ENCODE measurements at regions not wholly inside any gene's neighbourhood (a gene's known extent, or its start where the extent isn't known, plus 50 kb on each side); places are given as distances from the start of the nearest gene placed in this dataset.

- FAIRE-seq (no peak), DNase-seq (ENCODE audit: insufficient read length, low spot score) (no peak)
- TF ChIP-seq POLR2A (IDR thresholded peaks at IDR 0.05; ENCODE audit: low read depth, low read length), result no peak
Observed at GRCh38 chr1:64318428-64318827, 115.0 kb downstream of the UBE2U start.

GRCh38 chr1:64320007-64320406, 116.6 kb downstream of the UBE2U start:
- TF ChIP-seq POLR2A (IDR thresholded peaks at IDR 0.05; ENCODE audit: low read depth, low read length), result no peak
- FAIRE-seq (no peak), DNase-seq (ENCODE audit: insufficient read length, low spot score) (no peak)

GRCh38 chr1:64320470-64320869, 117.0 kb downstream of the UBE2U start:
- FAIRE-seq (no peak), DNase-seq (ENCODE audit: insufficient read length, low spot score) (no peak)
- no peak for TF ChIP-seq POLR2A (IDR thresholded peaks at IDR 0.05; ENCODE audit: low read depth, low read length)

DNA sequence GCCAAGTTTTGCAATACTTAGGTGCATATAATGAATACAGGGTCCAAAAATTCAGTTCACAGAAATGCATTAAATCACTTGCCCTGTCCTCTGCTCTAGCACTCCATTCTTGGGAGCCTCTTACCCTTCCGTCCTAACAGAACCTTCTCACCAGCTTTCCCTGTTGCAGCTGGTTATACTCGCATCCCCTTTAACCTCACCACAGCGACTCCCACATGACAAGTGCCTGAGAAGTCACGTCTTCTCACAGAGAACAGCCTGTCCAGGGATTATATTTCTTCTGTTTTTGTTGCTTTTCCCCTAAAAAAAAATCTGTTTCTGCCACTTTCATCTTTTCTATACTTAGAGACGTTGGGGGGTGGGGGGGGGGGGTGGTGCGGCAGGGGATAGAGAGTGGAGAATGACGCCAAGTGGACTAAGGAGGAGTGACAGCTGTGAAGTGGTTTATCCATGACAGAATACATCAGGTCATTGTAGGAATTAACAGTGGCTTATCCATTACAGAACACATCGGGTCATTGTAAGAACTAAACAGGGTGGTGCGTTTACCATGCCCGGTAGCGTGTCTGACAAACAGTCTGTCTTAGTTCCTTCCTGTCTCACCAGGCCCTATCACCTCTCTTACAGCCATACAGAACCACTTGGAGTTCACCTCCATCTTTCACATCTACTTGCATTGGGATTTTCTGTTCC, 117.6 kb downstream of the UBE2U start:
- no peak for DNase-seq (ENCODE audit: insufficient read length, low spot score)
- FAIRE-seq, result no peak
- no peak for TF ChIP-seq POLR2A (IDR thresholded peaks at IDR 0.05; ENCODE audit: low read depth, low read length)

DNA sequence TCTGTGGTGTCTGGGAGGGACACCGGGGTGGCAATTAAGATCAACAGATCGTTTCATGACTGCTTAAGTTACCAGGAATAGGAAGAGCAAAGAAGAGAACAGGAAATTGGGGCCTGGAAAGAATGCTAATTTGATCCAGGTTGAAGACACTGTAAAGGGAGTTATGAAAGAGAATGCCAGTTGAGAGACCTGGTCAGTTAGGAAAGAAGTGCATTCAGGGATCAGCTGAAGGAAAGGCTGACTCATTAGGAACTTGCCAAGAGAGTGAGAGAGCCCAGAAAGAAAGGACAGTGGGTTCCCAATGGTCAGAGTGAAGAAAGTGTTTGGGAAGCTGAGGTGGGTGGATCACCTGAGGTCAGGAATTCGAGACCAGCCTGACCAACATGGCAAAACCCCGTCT, 119.6 kb downstream of the UBE2U start:
- DNase-seq (ENCODE audit: insufficient read length, low spot score), result no peak
- FAIRE-seq, result no peak
- no peak for TF ChIP-seq POLR2A (IDR thresholded peaks at IDR 0.05; ENCODE audit: low read depth, low read length)

- no peak for TF ChIP-seq POLR2A (IDR thresholded peaks at IDR 0.05; ENCODE audit: low read depth, low read length)
- no peak for FAIRE-seq
- no peak for DNase-seq (ENCODE audit: insufficient read length, low spot score)
Observed at GRCh38 chr1:64323882-64324281, 120.5 kb downstream of the UBE2U start.

DNA sequence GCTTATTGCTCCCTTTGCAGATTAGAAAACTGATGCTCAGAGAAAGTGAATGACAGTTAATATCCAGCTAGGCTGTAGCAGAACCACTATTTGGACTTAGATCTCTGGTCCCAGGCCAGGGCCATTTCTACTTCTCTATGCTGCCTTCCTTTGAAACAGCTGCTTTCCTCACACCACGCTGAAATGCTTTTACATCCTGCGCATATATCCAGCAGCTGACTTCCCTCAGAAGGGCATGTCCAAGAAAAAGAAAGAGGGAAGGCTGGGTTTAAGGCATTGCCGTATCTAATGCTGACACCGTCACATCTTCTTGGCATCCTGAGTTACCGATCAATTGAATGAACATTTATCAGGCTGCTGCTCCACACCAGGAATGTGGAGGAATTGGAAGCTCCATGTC, 122.4 kb downstream of the UBE2U start:
- no peak for FAIRE-seq
- no peak for DNase-seq (ENCODE audit: insufficient read length, low spot score)
- TF ChIP-seq POLR2A (IDR thresholded peaks at IDR 0.05; ENCODE audit: low read depth, low read length), result no peak

DNA sequence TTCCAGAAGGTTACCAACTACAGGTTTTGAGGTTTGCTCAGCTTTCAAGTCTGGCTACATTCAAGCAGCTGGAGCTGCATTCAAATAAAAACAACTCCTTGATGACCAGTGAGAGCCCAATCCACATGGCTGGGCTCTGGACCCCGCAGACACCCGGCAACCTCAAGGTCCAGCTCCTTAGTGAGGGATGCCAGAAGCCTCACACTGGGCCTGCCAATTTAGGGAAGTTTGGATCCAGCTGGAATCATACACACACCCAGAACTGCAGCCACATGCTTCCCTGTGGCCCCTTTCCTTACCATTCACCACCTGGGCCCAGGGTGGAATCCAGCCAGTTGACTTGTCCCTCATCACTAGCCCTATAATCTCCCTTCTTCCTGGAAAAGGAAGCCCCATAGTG, 123.7 kb downstream of the UBE2U start:
- FAIRE-seq (no peak), DNase-seq (ENCODE audit: insufficient read length, low spot score) (no peak)
- TF ChIP-seq POLR2A (IDR thresholded peaks at IDR 0.05; ENCODE audit: low read depth, low read length), result no peak

DNA sequence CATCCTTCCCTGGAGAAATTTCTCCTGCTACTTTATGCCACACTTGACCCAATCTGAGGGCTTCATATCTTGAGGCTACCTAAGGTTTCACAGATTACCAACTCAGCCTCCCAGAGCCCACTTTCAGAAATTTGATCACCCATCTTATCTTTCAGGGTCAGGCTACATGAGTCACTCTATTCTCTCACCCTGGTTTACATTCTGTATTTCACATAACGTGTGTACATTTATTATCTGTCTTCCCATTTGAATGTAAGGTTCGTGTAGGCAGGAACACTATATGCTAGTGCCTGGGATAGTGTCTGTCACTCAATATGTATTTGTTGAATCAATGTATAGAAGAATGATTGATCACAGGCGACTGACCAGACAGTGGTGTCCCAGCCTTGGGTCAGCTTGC, 124.8 kb downstream of the UBE2U start:
- no peak for DNase-seq (ENCODE audit: insufficient read length, low spot score)
- FAIRE-seq, result no peak
- no peak for TF ChIP-seq POLR2A (IDR thresholded peaks at IDR 0.05; ENCODE audit: low read depth, low read length)

GRCh38 chr1:64330839-64331238, 127.4 kb downstream of the UBE2U start:
- no peak for DNase-seq (ENCODE audit: insufficient read length, low spot score)
- no peak for FAIRE-seq
- TF ChIP-seq POLR2A (IDR thresholded peaks at IDR 0.05; ENCODE audit: low read depth, low read length), result no peak

DNA sequence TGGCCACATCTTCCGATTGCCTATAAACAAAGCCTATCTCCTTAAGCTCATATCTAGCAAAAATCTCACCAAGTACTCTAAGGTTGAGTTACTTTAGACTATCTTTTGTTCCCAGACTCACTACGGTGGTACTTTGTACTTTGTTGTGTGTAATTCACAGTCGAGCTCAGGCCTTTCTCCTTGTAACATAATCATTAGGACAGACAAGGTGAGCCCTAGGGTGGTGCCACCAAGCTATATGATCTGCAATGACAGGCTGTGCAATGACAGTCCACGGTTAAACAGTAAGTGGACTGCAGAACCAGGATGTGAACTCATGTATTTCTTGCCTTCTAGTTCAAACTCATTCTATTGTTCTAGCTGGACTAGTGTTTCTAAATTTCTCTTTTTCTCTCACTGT, 132.2 kb downstream of the UBE2U start:
- DNase-seq (ENCODE audit: insufficient read length, low spot score) (no peak), FAIRE-seq (no peak)
- TF ChIP-seq POLR2A (IDR thresholded peaks at IDR 0.05; ENCODE audit: low read depth, low read length), result no peak

DNA sequence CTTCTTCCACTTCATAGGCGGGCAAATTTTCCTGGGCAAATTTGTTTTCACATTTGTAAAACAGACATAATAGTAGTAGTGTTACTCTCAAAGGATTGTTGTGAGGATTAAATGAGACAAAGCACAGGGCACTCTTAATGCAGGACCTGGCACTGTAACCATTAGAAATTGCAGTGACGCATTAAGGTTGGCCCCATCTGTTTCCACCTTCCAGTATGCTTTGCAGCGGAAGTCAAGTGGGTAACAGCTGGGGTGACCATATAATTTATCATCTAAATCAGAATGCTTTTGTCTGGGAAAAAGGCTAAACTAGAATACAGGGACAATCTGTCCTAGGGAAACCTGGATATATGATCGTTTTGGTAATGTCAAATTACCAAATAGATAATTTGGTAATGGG, 132.5 kb upstream of the CACHD1 start:
- no peak for TF ChIP-seq POLR2A (IDR thresholded peaks at IDR 0.05; ENCODE audit: low read depth, low read length)
- FAIRE-seq (no peak), DNase-seq (ENCODE audit: insufficient read length, low spot score) (no peak)

DNA sequence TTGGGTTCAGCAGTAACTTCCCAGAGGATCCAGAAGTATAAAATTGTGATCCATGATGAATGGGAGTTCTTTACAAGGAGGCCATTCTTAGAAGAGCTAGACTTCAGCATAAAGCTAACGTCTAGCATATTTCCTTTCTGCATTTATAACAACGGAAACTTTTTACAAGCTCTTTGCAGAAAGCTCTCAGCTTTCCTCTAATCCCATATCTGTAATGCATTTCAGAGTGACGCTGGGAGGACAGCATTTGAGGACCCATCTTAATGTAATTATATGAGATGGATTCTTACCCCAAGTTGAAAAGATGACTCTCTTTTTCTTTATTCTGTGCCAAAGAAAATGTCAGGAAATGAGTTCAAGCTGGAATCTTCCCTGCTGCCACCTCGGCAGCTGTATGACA, 132.0 kb upstream of the CACHD1 start:
- FAIRE-seq (no peak), DNase-seq (ENCODE audit: insufficient read length, low spot score) (no peak)
- TF ChIP-seq POLR2A (IDR thresholded peaks at IDR 0.05; ENCODE audit: low read depth, low read length), result no peak

DNA sequence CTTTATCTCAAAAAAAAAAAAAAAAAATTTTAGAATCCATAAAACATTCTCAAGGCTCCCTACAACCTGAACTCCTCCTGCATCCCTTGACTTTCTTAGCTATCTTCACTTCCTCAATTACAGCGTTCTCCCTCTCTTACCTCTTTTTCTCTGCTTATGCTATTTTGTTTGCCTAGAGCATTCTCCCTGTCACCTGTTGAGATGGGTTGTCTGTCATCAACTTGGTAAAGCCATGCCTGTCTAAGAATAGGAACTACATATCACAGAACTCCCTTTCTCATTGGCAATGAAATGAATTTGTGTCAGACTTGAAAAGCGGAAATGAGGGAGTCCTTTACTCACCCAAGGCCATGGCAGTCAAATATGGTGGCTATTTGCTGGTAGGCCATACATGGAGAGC, 129.6 kb upstream of the CACHD1 start:
- no peak for DNase-seq (ENCODE audit: insufficient read length, low spot score)
- no peak for FAIRE-seq
- TF ChIP-seq POLR2A (IDR thresholded peaks at IDR 0.05; ENCODE audit: low read depth, low read length), result no peak

DNA sequence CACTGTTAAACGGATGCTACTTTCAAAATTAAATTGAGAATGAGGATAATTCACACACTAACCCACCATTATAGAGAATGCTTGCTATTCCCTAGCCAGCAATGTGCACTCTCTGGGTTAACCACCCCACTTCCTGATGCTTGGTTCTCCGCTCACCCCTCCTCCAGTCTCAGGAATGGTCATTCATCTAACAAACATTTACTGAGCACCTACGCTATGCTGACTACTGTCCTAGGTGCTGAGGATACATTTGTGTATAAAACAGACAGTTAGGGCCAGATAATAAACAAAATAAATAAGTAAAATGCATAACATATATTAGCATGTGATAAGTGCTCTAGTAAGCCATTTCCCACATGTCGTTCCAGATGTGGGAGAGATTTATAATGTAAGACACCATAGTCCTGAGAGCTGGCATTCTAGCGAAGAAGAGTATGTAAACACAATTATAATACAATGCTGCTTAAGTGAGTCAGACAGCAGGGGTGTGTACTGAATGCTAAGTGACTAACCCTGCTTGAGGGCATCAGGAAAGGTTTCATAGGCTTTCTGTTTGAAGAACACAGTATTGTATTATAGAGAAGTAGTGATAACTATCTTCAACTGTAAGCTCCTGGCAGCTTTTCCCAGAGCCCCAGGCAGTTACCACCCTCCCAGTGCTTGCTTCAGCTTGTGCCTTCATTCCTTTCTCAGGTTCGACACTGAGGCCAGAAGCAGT, 126.7 kb upstream of the CACHD1 start:
- FAIRE-seq (peak; percentile 71), DNase-seq (ENCODE audit: insufficient read length, low spot score) (peak; percentile 65)
- TF ChIP-seq POLR2A (IDR thresholded peaks at IDR 0.05; ENCODE audit: low read depth, low read length), result no peak
